Parathyroid adenoma (tissue), 2 donors: ENCODE measurements at regions not wholly inside any gene's neighbourhood (a gene's known extent, or its start where the extent isn't known, plus 50 kb on each side); places are given as distances from the start of the nearest gene placed in this dataset.

Experiments
- H2AFZ ChIP-seq: fragments of 300-600 bp; sonication (generic); one replicate; pipeline ENCODE4 v1.7.0; 2017; ENCODE audit warnings: antibody characterized with exemption, mild to moderate bottlenecking
- H3K27ac ChIP-seq: fragments of 300-600 bp; sonication (generic); one replicate; pipeline ENCODE4 v1.7.0; 2017
- H3K27me3 ChIP-seq: fragments of 300-600 bp; sonication (generic); one replicate; pipeline ENCODE4 v1.7.0; 2017; ENCODE audit warnings: low read length; ENCODE audit not compliant: control insufficient read depth, insufficient read depth
- H3K36me3 ChIP-seq: fragments of 300-600 bp; sonication (generic); one replicate; pipeline ENCODE4 v1.7.0; 2017; ENCODE audit warnings: low read length; ENCODE audit not compliant: control insufficient read depth, insufficient read depth
- H3K4me1 ChIP-seq: fragments of 300-600 bp; sonication (generic); one replicate; pipeline ENCODE4 v1.7.0; 2017; ENCODE audit warnings: control low read depth
- H3K4me2 ChIP-seq: fragments of 300-600 bp; sonication (generic); one replicate; pipeline ENCODE4 v1.7.0; 2017; ENCODE audit warnings: low read length
- H3K4me3 ChIP-seq: fragments of 300-600 bp; sonication (generic); one replicate; pipeline ENCODE4 v1.7.0; 2017; ENCODE audit warnings: low read depth, low read length
- H3K79me2 ChIP-seq: fragments of 300-600 bp; sonication (generic); one replicate; pipeline ENCODE4 v1.7.0; 2017; ENCODE audit warnings: control low read depth
- H3K9ac ChIP-seq: fragments of 300-600 bp; sonication (generic); one replicate; pipeline ENCODE4 v1.7.0; 2017; ENCODE audit warnings: mild to moderate bottlenecking
- H3K9me3 ChIP-seq: fragments of 300-600 bp; sonication (generic); one replicate; pipeline ENCODE4 v1.7.0; 2017; ENCODE audit warnings: low read length; ENCODE audit not compliant: control insufficient read depth
- TF ChIP-seq, protein P1 (sequence below): fragments of 300-600 bp; sonication (generic); IDR thresholded peaks from one replicate; pipeline ENCODE4 v1.7.0; 2017; ENCODE audit warnings: antibody characterized with exemption, mild to moderate bottlenecking
- donor health status: primary hyperparathyroidism.

GRCh38 chr3:46080124-46080968, 53.1 kb upstream of the XCR1 start:
- Histone ChIP-seq H3K4me2 (no peak overlapping the region), H3K4me1 (no peaks in the 10 kb centered on the region), H3K27ac (no peak overlapping the region), H3K79me2 (no peaks in the 10 kb centered on the region), H2AFZ (no peak overlapping the region), H3K4me3 (no peak overlapping the region), H3K27me3 (no peaks in the 10 kb centered on the region), H3K9me3 (no peaks in the 10 kb centered on the region), H3K36me3 (no peaks in the 10 kb centered on the region), H3K9ac (no peak overlapping the region)
- TF ChIP-seq, protein P1, sequence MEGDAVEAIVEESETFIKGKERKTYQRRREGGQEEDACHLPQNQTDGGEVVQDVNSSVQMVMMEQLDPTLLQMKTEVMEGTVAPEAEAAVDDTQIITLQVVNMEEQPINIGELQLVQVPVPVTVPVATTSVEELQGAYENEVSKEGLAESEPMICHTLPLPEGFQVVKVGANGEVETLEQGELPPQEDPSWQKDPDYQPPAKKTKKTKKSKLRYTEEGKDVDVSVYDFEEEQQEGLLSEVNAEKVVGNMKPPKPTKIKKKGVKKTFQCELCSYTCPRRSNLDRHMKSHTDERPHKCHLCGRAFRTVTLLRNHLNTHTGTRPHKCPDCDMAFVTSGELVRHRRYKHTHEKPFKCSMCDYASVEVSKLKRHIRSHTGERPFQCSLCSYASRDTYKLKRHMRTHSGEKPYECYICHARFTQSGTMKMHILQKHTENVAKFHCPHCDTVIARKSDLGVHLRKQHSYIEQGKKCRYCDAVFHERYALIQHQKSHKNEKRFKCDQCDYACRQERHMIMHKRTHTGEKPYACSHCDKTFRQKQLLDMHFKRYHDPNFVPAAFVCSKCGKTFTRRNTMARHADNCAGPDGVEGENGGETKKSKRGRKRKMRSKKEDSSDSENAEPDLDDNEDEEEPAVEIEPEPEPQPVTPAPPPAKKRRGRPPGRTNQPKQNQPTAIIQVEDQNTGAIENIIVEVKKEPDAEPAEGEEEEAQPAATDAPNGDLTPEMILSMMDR, result no peak

GRCh38 chr3:46078712-46079400, 51.6 kb upstream of the XCR1 start:
- Histone ChIP-seq H3K4me3 (no peak overlapping the region), H3K9ac (no peak overlapping the region)

More at GRCh38 chr3:46078712-46079400, 51.6 kb upstream of the XCR1 start:
- no peaks in the 10 kb centered on the region for H3K4me1 ChIP-seq
- no peaks in the 10 kb centered on the region for H3K27me3 ChIP-seq
- peak overlapping the region; percentile 59 for H3K4me2 ChIP-seq
- H3K27ac ChIP-seq, result no peak overlapping the region
- no peaks in the 10 kb centered on the region for H3K36me3 ChIP-seq
- H3K79me2 ChIP-seq, result no peaks in the 10 kb centered on the region
- TF ChIP-seq, protein P1, result peak; percentile 95
- H2AFZ ChIP-seq, result peak overlapping the region; percentile 56
- H3K9me3 ChIP-seq, result no peaks in the 10 kb centered on the region
